OCI-LY7 (cell line): ENCODE measurements at regions not wholly inside any gene's neighbourhood (a gene's known extent, or its start where the extent isn't known, plus 50 kb on each side); places are given as distances from the start of the nearest gene placed in this dataset.

ENCODE experiments used
- BruUV-seq: library from RNA; stranded (reverse); fragments of 400-500 nt; replicated peaks from 2 replicates; lab custom pipeline; 2021; lab: Mats Ljungman, UMichigan
- CTCF ChIA-PET: fragments of 300-600 bp; sonication (Branson Sonifier 250); formaldehyde crosslinking; loops from one replicate; lab custom pipeline; 2022; ENCODE audit warnings: antibody characterized with exemption; ENCODE audit not compliant: unreplicated experiment; lab: Charles Lee
- POLR2A ChIA-PET: fragments of 300-600 bp; sonication (Branson Sonifier 250); formaldehyde crosslinking; loops from one replicate; lab custom pipeline; 2022; ENCODE audit warnings: antibody characterized with exemption; lab: Charles Lee
- DNase-seq: peaks from one replicate; pipeline ENCODE4 v3.0.0-alpha.2; 2015; ENCODE audit warnings: low spot score
- H2AFZ ChIP-seq: fragments of 200-600 bp; sonication (generic), shearing (Covaris generic); 2 replicates; pipeline ENCODE4 v1.6.1; 2014; ENCODE audit warnings: mild to moderate bottlenecking, antibody characterized with exemption, low read length, moderate library complexity
- H3K27ac ChIP-seq: fragments of 200-600 bp; sonication (generic); 2 replicates; pipeline ENCODE4 v1.5.1; 2014; ENCODE audit warnings: mixed run types, low read depth, mild to moderate bottlenecking, moderate library complexity, low read length, inconsistent platforms; ENCODE audit not compliant: poor library complexity, severe bottlenecking
- H3K36me3 ChIP-seq: fragments of 200-600 bp; sonication (generic); 2 replicates; pipeline ENCODE4 v1.6.1; 2014; ENCODE audit warnings: mild to moderate bottlenecking, antibody characterized with exemption, low read length, moderate library complexity, mixed read lengths; ENCODE audit not compliant: insufficient read depth
- H3K4me1 ChIP-seq: fragments of 200-600 bp; sonication (generic); 2 replicates; pipeline ENCODE4 v1.5.1; 2014; ENCODE audit warnings: mild to moderate bottlenecking, low read length; ENCODE audit not compliant: insufficient read depth, poor library complexity, severe bottlenecking
- H3K4me2 ChIP-seq: fragments of 200-600 bp; sonication (generic); 2 replicates; pipeline ENCODE4 v1.6.1; 2014; ENCODE audit warnings: mild to moderate bottlenecking, low read length
- H3K4me3 ChIP-seq: fragments of 200-600 bp; sonication (generic); 2 replicates; pipeline ENCODE4 v1.5.1; 2014; ENCODE audit warnings: mild to moderate bottlenecking, low read depth, low read length; ENCODE audit not compliant: poor library complexity, severe bottlenecking
- H3K79me2 ChIP-seq: fragments of 200-600 bp; sonication (generic); 2 replicates; pipeline ENCODE4 v1.6.1; 2016; ENCODE audit warnings: low read depth, mild to moderate bottlenecking, low read length, moderate library complexity, mixed read lengths; ENCODE audit not compliant: insufficient read depth
- H3K9me2 ChIP-seq: fragments of 200-600 bp; sonication (generic); 2 replicates; pipeline ENCODE4 v1.6.1; 2016; ENCODE audit warnings: mild to moderate bottlenecking, low read length, mixed read lengths; ENCODE audit not compliant: insufficient read depth
- H3K9me3 ChIP-seq: fragments of 200-600 bp; sonication (generic); 2 replicates; pipeline ENCODE4 v1.6.1; 2014; ENCODE audit warnings: mild to moderate bottlenecking, mixed run types, low read length, mixed read lengths
- H4K20me1 ChIP-seq: fragments of 200-600 bp; sonication (generic); 2 replicates; pipeline ENCODE4 v1.6.1; 2014; ENCODE audit warnings: mild to moderate bottlenecking, antibody characterized with exemption, low read length, moderate library complexity, mixed read lengths; ENCODE audit not compliant: insufficient read depth
- CTCF ChIP-seq: fragments of 200-600 bp; sonication (generic); conservative IDR thresholded peaks from 2 replicates; pipeline ENCODE4 v1.5.1; 2014; ENCODE audit warnings: mild to moderate bottlenecking, antibody characterized with exemption, low read length, moderate library complexity, mixed read lengths
- EZH2phosphoT487 ChIP-seq: fragments of 200-600 bp; sonication (generic); IDR thresholded peaks from 2 replicates; pipeline ENCODE4 v1.6.1; 2018; ENCODE audit warnings: low read depth, borderline replicate concordance, mild to moderate bottlenecking, mixed run types, antibody characterized with exemption, low read length, moderate library complexity, mixed read lengths
- intact Hi-C: fragments of 100-400 bp; cut with micrococcal nuclease; formaldehyde crosslinking; loops from one replicate; pipeline ENCODE4 v1.10.0; 2022; ENCODE audit not compliant: unreplicated experiment

- intact Hi-C loops: no loop called here
- Histone ChIP-seq H3K4me3 (no peak overlapping the region), H3K27ac (no peak overlapping the region), H3K4me2 (no peak overlapping the region), H3K36me3 (no peaks in the 10 kb centered on the region), H4K20me1 (no peaks in the 10 kb centered on the region), H3K9me3 (0 out of 2 replicates have a peak, but pooled peaks cover 9% of the 10 kb centered on the region), H2AFZ (no peak overlapping the region), H3K4me1 (no peaks in the 10 kb centered on the region), H3K79me2 (no peaks in the 10 kb centered on the region), H3K9me2 (no peaks in the 10 kb centered on the region)
- ChIA-PET POLR2A (no interaction called here), CTCF (interaction anchor here (0.6 kb wide), 1 partner anchor 568 kb away, joined by 11 read pairs; no protein-coding TSS in a partner anchor)
- no peak for TF ChIP-seq EZH2phosphoT487
- no peak for TF ChIP-seq CTCF
- BruUV-seq: no TSS peak
- DNase-seq: no peak
Measured at GRCh38 chr13:90455823-90456222, 891.7 kb upstream of the MIR17HG start.

GRCh38 chr13:90461398-90461797, 886.1 kb upstream of the MIR17HG start:
- Histone ChIP-seq H3K9me2 (no peaks in the 10 kb centered on the region), H3K4me2 (no peak overlapping the region), H3K9me3 (no peaks in the 10 kb centered on the region), H4K20me1 (no peaks in the 10 kb centered on the region), H3K4me3 (no peak overlapping the region), H3K36me3 (no peaks in the 10 kb centered on the region), H2AFZ (no peak overlapping the region), H3K79me2 (no peaks in the 10 kb centered on the region), H3K27ac (no peak overlapping the region), H3K4me1 (no peaks in the 10 kb centered on the region)
- no TSS peak for BruUV-seq
- TF ChIP-seq EZH2phosphoT487: no peak
- TF ChIP-seq CTCF: no peak
- intact Hi-C loops: no loop called here
- no peak for DNase-seq
- ChIA-PET POLR2A (no interaction called here), CTCF (no interaction called here)

- POLR2A ChIA-PET: no interaction called here
- H4K20me1 ChIP-seq: no peaks in the 10 kb centered on the region
- CTCF ChIA-PET: no interaction called here
- peaks cover 7% of the 10 kb centered on the region for H3K9me2 ChIP-seq
- H3K36me3 ChIP-seq: no peaks in the 10 kb centered on the region
- H3K4me1 ChIP-seq: no peaks in the 10 kb centered on the region
- intact Hi-C loops: no loop called here
- BruUV-seq: no TSS peak
- no peaks in the 10 kb centered on the region for H3K79me2 ChIP-seq
- H3K4me3 ChIP-seq: no peak overlapping the region
- H3K4me2 ChIP-seq: no peak overlapping the region
- no peak overlapping the region for H2AFZ ChIP-seq
- peaks cover 26% of the 10 kb centered on the region for H3K9me3 ChIP-seq
- TF ChIP-seq EZH2phosphoT487 (no peak), CTCF (no peak)
- no peak overlapping the region for H3K27ac ChIP-seq
- DNase-seq: no peak
Measured at GRCh38 chr13:90477216-90477615, 870.3 kb upstream of the MIR17HG start.
